22Rv1 (cell line): ENCODE measurements at regions not wholly inside any gene's neighbourhood (a gene's known extent, or its start where the extent isn't known, plus 50 kb on each side); places are given as distances from the start of the nearest gene placed in this dataset.

ENCODE experiments used
- ZFX ChIP-seq: fragments of 450-650 bp; IDR thresholded peaks from 2 replicates; pipeline ENCODE4 v1.6.1; 2017; ENCODE audit warnings: antibody characterized with exemption, borderline replicate concordance
- TF ChIP-seq, protein P1 (sequence below): fragments of 450-650 bp; IDR thresholded peaks from 2 replicates; pipeline ENCODE4 v1.5.1; 2017; ENCODE audit warnings: mild to moderate bottlenecking

- TF ChIP-seq, protein P1, sequence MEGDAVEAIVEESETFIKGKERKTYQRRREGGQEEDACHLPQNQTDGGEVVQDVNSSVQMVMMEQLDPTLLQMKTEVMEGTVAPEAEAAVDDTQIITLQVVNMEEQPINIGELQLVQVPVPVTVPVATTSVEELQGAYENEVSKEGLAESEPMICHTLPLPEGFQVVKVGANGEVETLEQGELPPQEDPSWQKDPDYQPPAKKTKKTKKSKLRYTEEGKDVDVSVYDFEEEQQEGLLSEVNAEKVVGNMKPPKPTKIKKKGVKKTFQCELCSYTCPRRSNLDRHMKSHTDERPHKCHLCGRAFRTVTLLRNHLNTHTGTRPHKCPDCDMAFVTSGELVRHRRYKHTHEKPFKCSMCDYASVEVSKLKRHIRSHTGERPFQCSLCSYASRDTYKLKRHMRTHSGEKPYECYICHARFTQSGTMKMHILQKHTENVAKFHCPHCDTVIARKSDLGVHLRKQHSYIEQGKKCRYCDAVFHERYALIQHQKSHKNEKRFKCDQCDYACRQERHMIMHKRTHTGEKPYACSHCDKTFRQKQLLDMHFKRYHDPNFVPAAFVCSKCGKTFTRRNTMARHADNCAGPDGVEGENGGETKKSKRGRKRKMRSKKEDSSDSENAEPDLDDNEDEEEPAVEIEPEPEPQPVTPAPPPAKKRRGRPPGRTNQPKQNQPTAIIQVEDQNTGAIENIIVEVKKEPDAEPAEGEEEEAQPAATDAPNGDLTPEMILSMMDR, result no peak
- TF ChIP-seq ZFX, result no peak
Measured at GRCh38 chr11:28625532-28625931, 517.3 kb downstream of the METTL15 start.
